ENCODE measurements at regions not wholly inside any gene's neighbourhood (a gene's known extent, or its start where the extent isn't known, plus 50 kb on each side); places are given as distances from the start of the nearest gene placed in this dataset.

- H3K4me3 Mint-ChIP-seq (ENCODE audit: low read depth, unreplicated experiment): no peak overlapping the region
- H3K27ac Mint-ChIP-seq (ENCODE audit: unreplicated experiment): no peak overlapping the region
- peaks cover 12% of the 10 kb centered on the region for H3K27me3 Mint-ChIP-seq (ENCODE audit: unreplicated experiment)
- TF ChIP-seq CTCF (IDR thresholded peaks at IDR 0.05; ENCODE audit: unreplicated experiment): no peak
- intact Hi-C loops (cut with micrococcal nuclease; ENCODE audit: unreplicated experiment): no loop called here
- BruUV-seq (replicated peaks): no TSS peak
- CTCF ChIA-PET: no interaction called here
- no peaks in the 10 kb centered on the region for H3K9me3 Mint-ChIP-seq (ENCODE audit: low read depth, unreplicated experiment)
- DNase-seq: no peak
- no peaks in the 10 kb centered on the region for H3K36me3 Mint-ChIP-seq (ENCODE audit: insufficient read depth, unreplicated experiment)
- H3K4me1 Mint-ChIP-seq (ENCODE audit: low read depth, unreplicated experiment): peaks cover 19% of the 10 kb centered on the region
Observed at GRCh38 chr10:30722956-30723620, 93.5 kb upstream of the LYZL2 start.

GRCh38 chr10:30719832-30720231 is 90.3 kb upstream of the LYZL2 start:
- intact Hi-C loops (cut with micrococcal nuclease; ENCODE audit: unreplicated experiment): no loop called here

GRCh38 chr10:30709700-30710358 is 80.3 kb upstream of the LYZL2 start:
- peaks cover 8% of the 10 kb centered on the region for H3K4me1 Mint-ChIP-seq (ENCODE audit: low read depth, unreplicated experiment)
- DNase-seq: no peak
- CTCF ChIA-PET: no interaction called here
- no peak overlapping the region for H3K27ac Mint-ChIP-seq (ENCODE audit: unreplicated experiment)
- H3K9me3 Mint-ChIP-seq (ENCODE audit: low read depth, unreplicated experiment): peaks cover 3% of the 10 kb centered on the region
- H3K27me3 Mint-ChIP-seq (ENCODE audit: unreplicated experiment): no peaks in the 10 kb centered on the region
- no peak for TF ChIP-seq CTCF (IDR thresholded peaks at IDR 0.05; ENCODE audit: unreplicated experiment)
- no TSS peak for BruUV-seq (replicated peaks)
- intact Hi-C loops (cut with micrococcal nuclease; ENCODE audit: unreplicated experiment): no loop called here
- no peak overlapping the region for H3K4me3 Mint-ChIP-seq (ENCODE audit: low read depth, unreplicated experiment)
- H3K36me3 Mint-ChIP-seq (ENCODE audit: insufficient read depth, unreplicated experiment): peaks cover 10% of the 10 kb centered on the region

More at GRCh38 chr10:30719832-30720231, 90.3 kb upstream of the LYZL2 start:
- CTCF ChIA-PET: no interaction called here
- Mint-ChIP-seq H3K27me3 (ENCODE audit: unreplicated experiment) (no peaks in the 10 kb centered on the region), H3K4me3 (ENCODE audit: low read depth, unreplicated experiment) (no peak overlapping the region), H3K36me3 (ENCODE audit: insufficient read depth, unreplicated experiment) (no peaks in the 10 kb centered on the region), H3K9me3 (ENCODE audit: low read depth, unreplicated experiment) (peaks cover 3% of the 10 kb centered on the region), H3K4me1 (ENCODE audit: low read depth, unreplicated experiment) (peaks cover 9% of the 10 kb centered on the region), H3K27ac (ENCODE audit: unreplicated experiment) (no peak overlapping the region)
- no TSS peak for BruUV-seq (replicated peaks)
- TF ChIP-seq CTCF (IDR thresholded peaks at IDR 0.05; ENCODE audit: unreplicated experiment): no peak
- no peak for DNase-seq

- CTCF ChIA-PET: no interaction called here
- Mint-ChIP-seq H3K4me1 (ENCODE audit: low read depth, unreplicated experiment) (peaks cover 8% of the 10 kb centered on the region), H3K27ac (ENCODE audit: unreplicated experiment) (no peak overlapping the region)
Observed at GRCh38 chr10:30709229-30709628, 79.7 kb upstream of the LYZL2 start.

More at GRCh38 chr10:30709229-30709628, 79.7 kb upstream of the LYZL2 start:
- DNase-seq: no peak
- Mint-ChIP-seq H3K27me3 (ENCODE audit: unreplicated experiment) (no peaks in the 10 kb centered on the region), H3K36me3 (ENCODE audit: insufficient read depth, unreplicated experiment) (peaks cover 10% of the 10 kb centered on the region), H3K9me3 (ENCODE audit: low read depth, unreplicated experiment) (peaks cover 3% of the 10 kb centered on the region), H3K4me3 (ENCODE audit: low read depth, unreplicated experiment) (no peak overlapping the region)
- intact Hi-C loops (cut with micrococcal nuclease; ENCODE audit: unreplicated experiment): no loop called here
- TF ChIP-seq CTCF (IDR thresholded peaks at IDR 0.05; ENCODE audit: unreplicated experiment): no peak
- no TSS peak for BruUV-seq (replicated peaks)

Measured in Calu3 (cell line).